ENCODE measurements at regions not wholly inside any gene's neighbourhood (a gene's known extent, or its start where the extent isn't known, plus 50 kb on each side); places are given as distances from the start of the nearest gene placed in this dataset.
A peak's percentile ranks its signal among the peaks of the same experiment; 100 is the strongest.
"Not testable (repeated sequence)": the region's sequence is repeated elsewhere in the genome, so short reads cannot be mapped to it uniquely, and the experiment has no call there.

GRCh38 chr12:42733911-42734310, 144.4 kb upstream of the PRICKLE1 start:
- DNase-seq: no peak
- intact Hi-C loops (cut with DNase I): no loop called here

- no peak for DNase-seq
- intact Hi-C loops (cut with DNase I): no loop called here
These were observed 143.4 kb upstream of the PRICKLE1 start for GRCh38 chr12:42732908-42733411.

GRCh38 chr12:42730291-42730690, 140.7 kb upstream of the PRICKLE1 start:
- intact Hi-C loops (cut with DNase I): no loop called here
- peak in 1 of 42 donors; percentile 9 for DNase-seq

- intact Hi-C loops (cut with DNase I): no loop called here
- peak in 3 of 42 donors; percentile 11 to 50 (median 19) for DNase-seq
These were observed 140.0 kb upstream of the PRICKLE1 start for GRCh38 chr12:42729535-42729900.

- intact Hi-C loops (cut with DNase I): no loop called here
- DNase-seq: no peak
These were observed 139.4 kb upstream of the PRICKLE1 start for GRCh38 chr12:42728770-42729534.

- intact Hi-C loops (cut with DNase I): no loop called here
- no peak for DNase-seq
These were observed 138.7 kb upstream of the PRICKLE1 start for GRCh38 chr12:42728287-42728686.

GRCh38 chr12:42725809-42726208, 136.3 kb upstream of the PRICKLE1 start:
- intact Hi-C loops (cut with DNase I): no loop called here
- no peak for DNase-seq

GRCh38 chr12:42716491-42716891, 126.9 kb upstream of the PRICKLE1 start:
- intact Hi-C loops (cut with DNase I): no loop called here
- no peak for DNase-seq

- DNase-seq; intact Hi-C loops (cut with DNase I): not testable (repeated sequence)
These were observed 124.0 kb upstream of the PRICKLE1 start for GRCh38 chr12:42713566-42713965.

- intact Hi-C loops (cut with DNase I); DNase-seq: not testable (repeated sequence)
These were observed 118.8 kb upstream of the PRICKLE1 start for GRCh38 chr12:42708374-42708773.

- intact Hi-C loops (cut with DNase I): no loop called here
- DNase-seq: peak in 28 of 42 donors; percentile 4 to 67 (median 24)
These were observed 118.0 kb upstream of the PRICKLE1 start for GRCh38 chr12:42707312-42708226.

GRCh38 chr12:42706321-42706720, 116.8 kb upstream of the PRICKLE1 start:
- no peak for DNase-seq
- intact Hi-C loops (cut with DNase I): no loop called here

- intact Hi-C loops (cut with DNase I): no loop called here
- DNase-seq: peak in 14 of 42 donors; percentile 3 to 38 (median 14)
These were observed 116.3 kb upstream of the PRICKLE1 start for GRCh38 chr12:42705863-42706262.

GRCh38 chr12:42704810-42705401, 115.4 kb upstream of the PRICKLE1 start:
- intact Hi-C loops (cut with DNase I): no loop called here
- no peak for DNase-seq

GRCh38 chr12:42704340-42704739, 114.8 kb upstream of the PRICKLE1 start:
- DNase-seq: no peak
- intact Hi-C loops (cut with DNase I): no loop called here

- intact Hi-C loops (cut with DNase I): no loop called here
- no peak for DNase-seq
These were observed 111.5 kb upstream of the PRICKLE1 start for GRCh38 chr12:42701084-42701483.

- DNase-seq: no peak
These were observed 108.7 kb upstream of the PRICKLE1 start for GRCh38 chr12:42698213-42698612.

GRCh38 chr12:42696406-42697149, 107.0 kb upstream of the PRICKLE1 start:
- intact Hi-C loops (cut with DNase I): no loop called here
- DNase-seq: no peak

More at GRCh38 chr12:42698213-42698612, 108.7 kb upstream of the PRICKLE1 start:
- intact Hi-C loops (cut with DNase I): no loop called here

- intact Hi-C loops (cut with DNase I): no loop called here
- no peak for DNase-seq
These were observed 106.0 kb upstream of the PRICKLE1 start for GRCh38 chr12:42695490-42695995.

All from head of caudate nucleus (tissue), 42 donors.